ENCODE measurements at regions not wholly inside any gene's neighbourhood (a gene's known extent, or its start where the extent isn't known, plus 50 kb on each side); places are given as distances from the start of the nearest gene placed in this dataset.

DNA sequence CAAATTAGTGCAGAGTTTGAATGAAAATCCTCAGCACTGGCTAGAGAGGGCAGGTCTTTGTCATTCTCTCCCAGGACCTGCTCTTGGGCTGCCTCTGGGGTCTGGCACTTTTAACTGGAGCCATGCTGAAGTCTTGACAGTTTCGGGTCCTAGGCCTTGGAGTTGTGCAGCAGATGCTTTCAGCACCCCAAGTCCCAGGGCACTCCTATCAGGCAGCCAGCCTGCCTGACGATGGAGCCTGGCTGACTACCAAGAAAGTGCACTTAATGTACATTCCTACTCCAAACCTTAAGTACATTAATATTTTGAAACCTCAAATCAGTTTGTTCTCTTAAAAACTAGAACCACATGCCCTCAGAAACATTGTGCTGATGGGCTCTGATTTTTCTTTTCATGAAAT is 69.3 kb upstream of the CXCL14 start:
- Histone ChIP-seq H3K36me3 (ENCODE audit: control insufficient read depth in 2 of 4, insufficient read depth in 4 of 4, low read length in 3 of 4) (no peaks in the 10 kb centered on the region), H4K91ac (replicated peaks; ENCODE audit: insufficient read length, low read length) (no peak overlapping the region), H3K4ac (replicated peaks; ENCODE audit: insufficient read length, low read depth, low read length) (no peak overlapping the region), H3K23ac (ENCODE audit: insufficient read length) (no peak overlapping the region), H3K56ac (replicated peaks; ENCODE audit: insufficient read length, low read depth, low read length) (no peak overlapping the region), H4K20me1 (replicated peaks in 1 of 2; ENCODE audit: control insufficient read depth in 1 of 2, insufficient read depth in 2 of 2, low read length in 2 of 2) (peaks cover 0 to 2% of the 10 kb centered on the region in 2 experiments), H3K79me1 (ENCODE audit: low read depth, low read length) (no peaks in the 10 kb centered on the region), H4K8ac (ENCODE audit: extremely low read depth, insufficient read depth, low read length) (no peak overlapping the region), H3K14ac (ENCODE audit: insufficient read length) (no peak overlapping the region), H2AFZ (ENCODE audit: low read length) (no peak overlapping the region), H3K27me3 (replicated peaks in 1 of 4; ENCODE audit: control insufficient read depth in 3 of 4, extremely low read depth in 1 of 4, insufficient read depth in 3 of 4, low read length in 3 of 4) (no peaks in the 10 kb centered on the region; a peak in 1 of 7 replicates), H3K4me3 (ENCODE audit: extremely low read depth in 1 of 4, insufficient read depth in 2 of 4, low read depth in 3 of 4, low read length in 4 of 4) (no peak overlapping the region), H3K23me2 (ENCODE audit: low read depth, low read length) (no peaks in the 10 kb centered on the region), H3K18ac (ENCODE audit: extremely low read depth, low read length) (no peak overlapping the region), H3K9me3 (ENCODE audit: insufficient read depth in 2 of 2, low read depth in 1 of 2, low read length in 1 of 2) (no peaks in the 10 kb centered on the region), H4K5ac (ENCODE audit: insufficient read length, low read depth, low read length) (no peak overlapping the region), H3K9ac (replicated peaks in 1 of 4; ENCODE audit: extremely low read depth in 1 of 4, low read depth in 3 of 4, low read length in 3 of 4) (no peak overlapping the region), H2BK15ac (ENCODE audit: low read length) (no peak overlapping the region), H2BK20ac (ENCODE audit: low read length) (no peak overlapping the region), H3K4me1 (replicated peaks in 1 of 4; ENCODE audit: control insufficient read depth in 3 of 4, insufficient read depth in 4 of 4, low read length in 3 of 4) (no peaks in the 10 kb centered on the region), H3K4me2 (ENCODE audit: insufficient read depth in 1 of 2, low read depth in 2 of 2, low read length in 2 of 2) (no peak overlapping the region), H3K27ac (ENCODE audit: low read depth, low read length) (no peak overlapping the region), H2AK5ac (ENCODE audit: low read depth, low read length) (no peak overlapping the region), H2BK5ac (ENCODE audit: low read depth, low read length) (no peak overlapping the region), H2BK120ac (replicated peaks; ENCODE audit: low read depth, low read length) (no peak overlapping the region), H2BK12ac (ENCODE audit: low read depth, low read length) (no peak overlapping the region), H3K79me2 (ENCODE audit: control insufficient read depth in 1 of 2, insufficient read depth in 2 of 2, low read length in 2 of 2) (no peaks in the 10 kb centered on the region)
- ChIA-PET CTCF (ENCODE audit: partially characterized antibody) (no interaction called here), POLR2A (ENCODE audit: partially characterized antibody) (no interaction called here)
- TF ChIP-seq SP2 (IDR thresholded peaks at IDR 0.05; ENCODE audit: low read length), result no peak
- no peak for TF ChIP-seq CBX8 (IDR thresholded peaks at IDR 0.05; ENCODE audit: borderline replicate concordance, low read depth, low read length)
- no peak for TF ChIP-seq BRCA1 (IDR thresholded peaks at IDR 0.05; ENCODE audit: low read depth, low read length)
- TF ChIP-seq POLR2A (IDR thresholded peaks at IDR 0.05; ENCODE audit: control extremely low read depth in 1 of 2, low read depth in 2 of 2, low read length in 2 of 2), result no peak
- DNase-seq (ENCODE audit: low read depth in 1 of 2, low spot score in 2 of 2), result no peak
- no peak for FAIRE-seq
- WGBS, 2 experiments (ENCODE audit: extremely low coverage in 1 of 2, insufficient coverage in 1 of 2, insufficient read length in 1 of 2, insufficient replicate concordance in 2 of 2, low coverage in 1 of 2, low lambda C conversion rate in 2 of 2, missing lambda C conversion rate in 1 of 2), result 86% methylated on average over 2 of the region's 2 CpGs; no CpG with 5 or more reads in 1 of the 2 experiments

Data from H1 (cell line).